ENCODE measurements at regions not wholly inside any gene's neighbourhood (a gene's known extent, or its start where the extent isn't known, plus 50 kb on each side); places are given as distances from the start of the nearest gene placed in this dataset.

DNA sequence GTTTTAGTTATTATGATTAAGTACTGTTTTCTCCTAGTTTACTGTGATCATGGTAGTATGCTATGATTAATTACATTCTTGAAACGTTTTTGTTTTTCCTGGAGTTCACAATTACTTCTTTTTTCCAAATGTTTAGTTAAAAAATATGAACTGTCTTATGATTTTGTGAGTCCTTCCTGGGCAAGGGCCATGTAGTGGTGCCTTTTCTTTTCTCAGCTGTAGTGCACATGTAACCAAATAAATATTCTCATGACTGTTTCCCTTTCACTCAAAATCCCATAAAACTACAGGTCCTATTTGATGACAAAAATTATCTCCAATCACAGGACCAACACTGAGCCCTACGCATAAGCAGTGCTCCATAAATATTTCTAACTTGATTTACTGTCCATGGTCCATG is 118.9 kb upstream of the EGR2 start (continued):
- TF ChIP-seq CBX3 (IDR thresholded peaks at IDR 0.05; ENCODE audit: borderline replicate concordance, low read depth): no peak
- TF ChIP-seq TARDBP (IDR thresholded peaks at IDR 0.05; ENCODE audit: borderline replicate concordance): no peak
- TF ChIP-seq, protein P1, sequence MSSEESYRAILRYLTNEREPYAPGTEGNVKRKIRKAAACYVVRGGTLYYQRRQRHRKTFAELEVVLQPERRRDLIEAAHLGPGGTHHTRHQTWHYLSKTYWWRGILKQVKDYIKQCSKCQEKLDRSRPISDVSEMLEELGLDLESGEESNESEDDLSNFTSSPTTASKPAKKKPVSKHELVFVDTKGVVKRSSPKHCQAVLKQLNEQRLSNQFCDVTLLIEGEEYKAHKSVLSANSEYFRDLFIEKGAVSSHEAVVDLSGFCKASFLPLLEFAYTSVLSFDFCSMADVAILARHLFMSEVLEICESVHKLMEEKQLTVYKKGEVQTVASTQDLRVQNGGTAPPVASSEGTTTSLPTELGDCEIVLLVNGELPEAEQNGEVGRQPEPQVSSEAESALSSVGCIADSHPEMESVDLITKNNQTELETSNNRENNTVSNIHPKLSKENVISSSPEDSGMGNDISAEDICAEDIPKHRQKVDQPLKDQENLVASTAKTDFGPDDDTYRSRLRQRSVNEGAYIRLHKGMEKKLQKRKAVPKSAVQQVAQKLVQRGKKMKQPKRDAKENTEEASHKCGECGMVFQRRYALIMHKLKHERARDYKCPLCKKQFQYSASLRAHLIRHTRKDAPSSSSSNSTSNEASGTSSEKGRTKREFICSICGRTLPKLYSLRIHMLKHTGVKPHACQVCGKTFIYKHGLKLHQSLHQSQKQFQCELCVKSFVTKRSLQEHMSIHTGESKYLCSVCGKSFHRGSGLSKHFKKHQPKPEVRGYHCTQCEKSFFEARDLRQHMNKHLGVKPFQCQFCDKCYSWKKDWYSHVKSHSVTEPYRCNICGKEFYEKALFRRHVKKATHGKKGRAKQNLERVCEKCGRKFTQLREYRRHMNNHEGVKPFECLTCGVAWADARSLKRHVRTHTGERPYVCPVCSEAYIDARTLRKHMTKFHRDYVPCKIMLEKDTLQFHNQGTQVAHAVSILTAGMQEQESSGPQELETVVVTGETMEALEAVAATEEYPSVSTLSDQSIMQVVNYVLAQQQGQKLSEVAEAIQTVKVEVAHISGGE (CRISPR knock-in tag; IDR thresholded peaks at IDR 0.05): no peak
- no peak for TF ChIP-seq CHD1 (IDR thresholded peaks at IDR 0.05; ENCODE audit: low read depth, low read length)
- TF ChIP-seq ESRRA (IDR thresholded peaks at IDR 0.05; ENCODE audit: low read length): no peak
- TF ChIP-seq, protein P2, sequence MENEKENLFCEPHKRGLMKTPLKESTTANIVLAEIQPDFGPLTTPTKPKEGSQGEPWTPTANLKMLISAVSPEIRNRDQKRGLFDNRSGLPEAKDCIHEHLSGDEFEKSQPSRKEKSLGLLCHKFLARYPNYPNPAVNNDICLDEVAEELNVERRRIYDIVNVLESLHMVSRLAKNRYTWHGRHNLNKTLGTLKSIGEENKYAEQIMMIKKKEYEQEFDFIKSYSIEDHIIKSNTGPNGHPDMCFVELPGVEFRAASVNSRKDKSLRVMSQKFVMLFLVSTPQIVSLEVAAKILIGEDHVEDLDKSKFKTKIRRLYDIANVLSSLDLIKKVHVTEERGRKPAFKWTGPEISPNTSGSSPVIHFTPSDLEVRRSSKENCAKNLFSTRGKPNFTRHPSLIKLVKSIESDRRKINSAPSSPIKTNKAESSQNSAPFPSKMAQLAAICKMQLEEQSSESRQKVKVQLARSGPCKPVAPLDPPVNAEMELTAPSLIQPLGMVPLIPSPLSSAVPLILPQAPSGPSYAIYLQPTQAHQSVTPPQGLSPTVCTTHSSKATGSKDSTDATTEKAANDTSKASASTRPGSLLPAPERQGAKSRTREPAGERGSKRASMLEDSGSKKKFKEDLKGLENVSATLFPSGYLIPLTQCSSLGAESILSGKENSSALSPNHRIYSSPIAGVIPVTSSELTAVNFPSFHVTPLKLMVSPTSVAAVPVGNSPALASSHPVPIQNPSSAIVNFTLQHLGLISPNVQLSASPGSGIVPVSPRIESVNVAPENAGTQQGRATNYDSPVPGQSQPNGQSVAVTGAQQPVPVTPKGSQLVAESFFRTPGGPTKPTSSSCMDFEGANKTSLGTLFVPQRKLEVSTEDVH (IDR thresholded peaks at IDR 0.05; ENCODE audit: low read depth, partially characterized antibody): no peak
- TF ChIP-seq, protein P3, sequence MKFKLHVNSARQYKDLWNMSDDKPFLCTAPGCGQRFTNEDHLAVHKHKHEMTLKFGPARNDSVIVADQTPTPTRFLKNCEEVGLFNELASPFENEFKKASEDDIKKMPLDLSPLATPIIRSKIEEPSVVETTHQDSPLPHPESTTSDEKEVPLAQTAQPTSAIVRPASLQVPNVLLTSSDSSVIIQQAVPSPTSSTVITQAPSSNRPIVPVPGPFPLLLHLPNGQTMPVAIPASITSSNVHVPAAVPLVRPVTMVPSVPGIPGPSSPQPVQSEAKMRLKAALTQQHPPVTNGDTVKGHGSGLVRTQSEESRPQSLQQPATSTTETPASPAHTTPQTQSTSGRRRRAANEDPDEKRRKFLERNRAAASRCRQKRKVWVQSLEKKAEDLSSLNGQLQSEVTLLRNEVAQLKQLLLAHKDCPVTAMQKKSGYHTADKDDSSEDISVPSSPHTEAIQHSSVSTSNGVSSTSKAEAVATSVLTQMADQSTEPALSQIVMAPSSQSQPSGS (IDR thresholded peaks at IDR 0.05; ENCODE audit: low read length): no peak
- TF ChIP-seq SIX5 (IDR thresholded peaks at IDR 0.05; ENCODE audit: low read depth, low read length, severe bottlenecking): no peak
